ENCODE measurements at regions not wholly inside any gene's neighbourhood (a gene's known extent, or its start where the extent isn't known, plus 50 kb on each side); places are given as distances from the start of the nearest gene placed in this dataset.

DNA sequence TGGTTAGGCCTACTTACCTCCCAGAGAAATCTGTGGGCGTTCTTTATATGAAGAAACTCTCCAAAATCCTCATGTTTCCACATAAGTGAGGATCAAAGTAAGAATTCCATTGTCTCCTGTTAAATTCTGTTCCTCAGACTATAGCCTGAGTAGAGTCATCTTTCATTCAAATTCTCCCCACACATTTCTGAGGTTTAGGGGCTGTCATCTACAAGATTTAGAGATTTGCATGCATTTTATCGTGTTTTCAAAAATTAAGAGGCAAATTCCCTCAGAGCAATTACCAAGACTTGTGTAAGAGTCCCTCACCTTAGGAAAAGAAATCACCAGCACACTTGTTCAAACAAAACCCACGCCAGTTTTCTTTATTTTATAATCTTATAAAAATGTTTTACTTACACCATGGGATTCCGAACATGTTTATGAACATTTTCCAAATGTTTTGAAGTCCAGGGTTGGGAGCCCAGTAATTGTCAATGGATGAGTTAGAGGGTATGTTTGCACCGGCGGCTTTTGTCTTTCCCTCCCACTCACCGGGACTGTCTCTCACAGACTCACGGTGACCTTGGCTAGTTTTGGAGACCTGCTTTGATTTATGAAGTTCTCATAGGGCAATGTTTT lies 367.6 kb downstream of the ENC1 start:
- H3K36me3 ChIP-seq, result no peaks in the 10 kb centered on the region
- TF ChIP-seq, protein P1, sequence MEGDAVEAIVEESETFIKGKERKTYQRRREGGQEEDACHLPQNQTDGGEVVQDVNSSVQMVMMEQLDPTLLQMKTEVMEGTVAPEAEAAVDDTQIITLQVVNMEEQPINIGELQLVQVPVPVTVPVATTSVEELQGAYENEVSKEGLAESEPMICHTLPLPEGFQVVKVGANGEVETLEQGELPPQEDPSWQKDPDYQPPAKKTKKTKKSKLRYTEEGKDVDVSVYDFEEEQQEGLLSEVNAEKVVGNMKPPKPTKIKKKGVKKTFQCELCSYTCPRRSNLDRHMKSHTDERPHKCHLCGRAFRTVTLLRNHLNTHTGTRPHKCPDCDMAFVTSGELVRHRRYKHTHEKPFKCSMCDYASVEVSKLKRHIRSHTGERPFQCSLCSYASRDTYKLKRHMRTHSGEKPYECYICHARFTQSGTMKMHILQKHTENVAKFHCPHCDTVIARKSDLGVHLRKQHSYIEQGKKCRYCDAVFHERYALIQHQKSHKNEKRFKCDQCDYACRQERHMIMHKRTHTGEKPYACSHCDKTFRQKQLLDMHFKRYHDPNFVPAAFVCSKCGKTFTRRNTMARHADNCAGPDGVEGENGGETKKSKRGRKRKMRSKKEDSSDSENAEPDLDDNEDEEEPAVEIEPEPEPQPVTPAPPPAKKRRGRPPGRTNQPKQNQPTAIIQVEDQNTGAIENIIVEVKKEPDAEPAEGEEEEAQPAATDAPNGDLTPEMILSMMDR (IDR thresholded peaks at IDR 0.05), result no peak

DNA sequence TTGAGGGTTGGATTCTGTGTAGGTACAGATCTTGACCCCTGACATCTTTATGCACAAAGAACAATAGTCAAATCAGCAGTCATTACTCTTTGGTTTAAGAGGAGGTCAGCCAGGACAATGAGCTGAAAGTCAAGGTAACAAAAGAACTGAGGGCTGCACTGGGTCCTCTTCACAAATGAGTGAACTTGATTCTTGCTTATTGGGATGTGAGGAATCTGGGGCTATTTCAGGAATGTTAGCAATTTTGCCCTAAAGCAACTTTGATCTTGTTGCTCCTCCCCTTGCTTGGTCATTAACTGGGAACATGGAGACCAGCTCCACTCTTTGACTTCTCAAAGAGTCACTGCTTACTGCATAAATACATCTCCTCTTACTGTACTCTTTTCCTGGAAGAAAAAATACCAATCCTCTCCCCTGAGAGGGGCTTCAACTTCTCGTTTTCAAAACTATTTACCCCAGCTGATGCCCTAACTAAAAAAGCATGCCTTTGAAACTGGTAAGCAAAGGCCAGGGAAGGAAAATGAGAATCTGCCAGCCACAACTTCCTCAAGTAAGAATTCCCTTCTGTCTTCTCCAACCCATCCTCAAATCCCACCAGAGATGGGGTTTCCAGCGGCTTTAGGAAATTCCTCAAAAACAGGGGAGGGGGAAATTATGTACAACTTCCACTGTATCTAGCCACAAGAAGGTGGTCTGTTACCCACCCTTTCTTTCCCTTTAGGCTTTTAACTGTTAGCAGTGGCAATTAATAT lies 368.3 kb downstream of the ENC1 start:
- Histone ChIP-seq H3K27me3 (peaks cover 4% of the 10 kb centered on the region), H3K27ac (no peak overlapping the region), H3K4me3 (ENCODE audit: low read depth in 1 of 2, low read length in 1 of 2) (no peak overlapping the region), H3K4me1 (ENCODE audit: control insufficient read depth in 1 of 2, insufficient read depth in 1 of 2, low read depth in 1 of 2, low read length in 1 of 2) (peaks cover 26% of the 10 kb centered on the region in 2 experiments), H3K36me3 (no peaks in the 10 kb centered on the region), H3K9me3 (no peaks in the 10 kb centered on the region)
- TF ChIP-seq, protein P1 (IDR thresholded peaks at IDR 0.05), result no peak

More for the DNA sequence above, 367.6 kb downstream of the ENC1 start:
- peaks cover 4% of the 10 kb centered on the region for H3K27me3 ChIP-seq
- H3K9me3 ChIP-seq, result no peaks in the 10 kb centered on the region
- no peak overlapping the region for H3K4me3 ChIP-seq (ENCODE audit: low read depth in 1 of 2, low read length in 1 of 2)
- H3K4me1 ChIP-seq (ENCODE audit: control insufficient read depth in 1 of 2, insufficient read depth in 1 of 2, low read depth in 1 of 2, low read length in 1 of 2), result peaks cover 32 to 34% of the 10 kb centered on the region in 2 experiments
- no peak overlapping the region for H3K27ac ChIP-seq

- TF ChIP-seq, protein P1 (IDR thresholded peaks at IDR 0.05), result no peak
- Histone ChIP-seq H3K36me3 (no peaks in the 10 kb centered on the region), H3K4me1 (ENCODE audit: control insufficient read depth in 1 of 2, insufficient read depth in 1 of 2, low read depth in 1 of 2, low read length in 1 of 2) (no peaks in the 10 kb centered on the region), H3K27me3 (peaks cover 4% of the 10 kb centered on the region), H3K4me3 (ENCODE audit: low read depth in 1 of 2, low read length in 1 of 2) (no peak overlapping the region), H3K27ac (no peak overlapping the region), H3K9me3 (no peaks in the 10 kb centered on the region)
Observed at GRCh38 chr5:74268297-74268696, 372.2 kb downstream of the ENC1 start.

GRCh38 chr5:74266836-74267235 lies 373.7 kb downstream of the ENC1 start:
- TF ChIP-seq, protein P1 (IDR thresholded peaks at IDR 0.05), result no peak
- Histone ChIP-seq H3K27me3 (peaks cover 2% of the 10 kb centered on the region), H3K36me3 (no peaks in the 10 kb centered on the region), H3K27ac (no peak overlapping the region), H3K4me1 (ENCODE audit: control insufficient read depth in 1 of 2, insufficient read depth in 1 of 2, low read depth in 1 of 2, low read length in 1 of 2) (no peaks in the 10 kb centered on the region), H3K9me3 (no peaks in the 10 kb centered on the region), H3K4me3 (ENCODE audit: low read depth in 1 of 2, low read length in 1 of 2) (no peak overlapping the region)

- H3K36me3 ChIP-seq, result no peaks in the 10 kb centered on the region
- no peaks in the 10 kb centered on the region for H3K4me1 ChIP-seq (ENCODE audit: control insufficient read depth in 1 of 2, insufficient read depth in 1 of 2, low read depth in 1 of 2, low read length in 1 of 2)
- TF ChIP-seq, protein P1 (IDR thresholded peaks at IDR 0.05), result no peak
- no peak overlapping the region for H3K4me3 ChIP-seq (ENCODE audit: low read depth in 1 of 2, low read length in 1 of 2)
- H3K9me3 ChIP-seq, result no peaks in the 10 kb centered on the region
- no peaks in the 10 kb centered on the region for H3K27me3 ChIP-seq
- no peak overlapping the region for H3K27ac ChIP-seq
Observed at GRCh38 chr5:74266132-74266531, 374.4 kb downstream of the ENC1 start.

All from neutrophil (primary cell).